Upper lobe of left lung (tissue), 6 donors: ENCODE measurements at regions not wholly inside any gene's neighbourhood (a gene's known extent, or its start where the extent isn't known, plus 50 kb on each side); places are given as distances from the start of the nearest gene placed in this dataset.
A peak's percentile ranks its signal among the peaks of the same experiment; 100 is the strongest.

ENCODE experiments used
- ATAC-seq, 2 donors: fragments of 200-7000 bp; cut with Tn5 transposase; one replicate each; pipeline ENCODE4 v1.9.1; 2022; ENCODE audit warnings: mild to moderate bottlenecking in 2 of 2, moderate library complexity in 2 of 2; ENCODE audit not compliant: low FRiP score in 2 of 2
- DNase-seq, 2 donors: peaks; one replicate each; pipeline ENCODE4 v3.0.0-alpha.2; 2019 to 2020
- H3K27ac ChIP-seq, 4 donors: fragments of 200-600 bp; sonication (generic); one replicate each; pipeline ENCODE4 v1.5.1; 2016 to 2019
- H3K27me3 ChIP-seq, 4 donors: fragments of 200-600 bp; sonication (generic); one replicate each; pipeline ENCODE4 v1.5.1; 2017 to 2019
- H3K36me3 ChIP-seq, 4 donors: fragments of 200-600 bp; sonication (generic); one replicate each; pipeline ENCODE4 v1.5.1; 2016 to 2019
- H3K4me1 ChIP-seq, 4 donors: fragments of 200-600 bp; sonication (generic); one replicate each; pipeline ENCODE4 v1.5.1; 2018 to 2019
- H3K4me3 ChIP-seq, 4 donors: fragments of 200-600 bp; sonication (generic); one replicate each; pipeline ENCODE4 v1.5.1; 2017 to 2019; ENCODE audit warnings: mild to moderate bottlenecking in 2 of 4, moderate library complexity in 1 of 4
- H3K9me3 ChIP-seq, 4 donors: fragments of 200-600 bp; sonication (generic); one replicate each; pipeline ENCODE4 v1.5.1; 2018 to 2019
- EP300 ChIP-seq, 4 donors: sonication (generic); formaldehyde crosslinking; IDR thresholded peaks; one replicate each; pipeline ENCODE4 v1.5.1; 2017; ENCODE audit warnings: antibody characterized with exemption in 4 of 4, control low read depth in 2 of 4
- POLR2A ChIP-seq, 4 donors: fragments of 450-650 bp; IDR thresholded peaks; one replicate each; pipeline ENCODE4 v1.5.1; 2016 to 2017; ENCODE audit warnings: antibody characterized with exemption in 4 of 4, mild to moderate bottlenecking in 2 of 4
- POLR2AphosphoS5 ChIP-seq, 2 donors: sonication (generic); formaldehyde crosslinking; IDR thresholded peaks; one replicate each; pipeline ENCODE4 v1.5.1; 2017; ENCODE audit warnings: antibody characterized with exemption in 2 of 2
- WGBS, 2 donors: methylation state at CpG; one replicate each; pipeline ENCODE4 v1.1.5; 2017 to 2018; 5-methylcytosine and 5-hydroxymethylcytosine counted together
- TF ChIP-seq, protein P1 (sequence below), 6 experiments: fragments of 450-650 bp in 4 of 6; fragments of 200-600 bp in 2 of 6; sonication (generic) in 2 of 6; IDR thresholded peaks; one replicate each; pipeline ENCODE4 v1.5.1; 2016 to 2019; ENCODE audit warnings: antibody characterized with exemption in 6 of 6
- donor health status: DM: no; HTN: no; CAD: no; lungs with moderate emphysema.
- donor health status: DM: no; HTN: yes; CAD: no; lungs with severe emphysema.

GRCh38 chr12:114167431-114167830, 201.3 kb upstream of the RBM19 start:
- ATAC-seq = no peak
- TF ChIP-seq, protein P1, sequence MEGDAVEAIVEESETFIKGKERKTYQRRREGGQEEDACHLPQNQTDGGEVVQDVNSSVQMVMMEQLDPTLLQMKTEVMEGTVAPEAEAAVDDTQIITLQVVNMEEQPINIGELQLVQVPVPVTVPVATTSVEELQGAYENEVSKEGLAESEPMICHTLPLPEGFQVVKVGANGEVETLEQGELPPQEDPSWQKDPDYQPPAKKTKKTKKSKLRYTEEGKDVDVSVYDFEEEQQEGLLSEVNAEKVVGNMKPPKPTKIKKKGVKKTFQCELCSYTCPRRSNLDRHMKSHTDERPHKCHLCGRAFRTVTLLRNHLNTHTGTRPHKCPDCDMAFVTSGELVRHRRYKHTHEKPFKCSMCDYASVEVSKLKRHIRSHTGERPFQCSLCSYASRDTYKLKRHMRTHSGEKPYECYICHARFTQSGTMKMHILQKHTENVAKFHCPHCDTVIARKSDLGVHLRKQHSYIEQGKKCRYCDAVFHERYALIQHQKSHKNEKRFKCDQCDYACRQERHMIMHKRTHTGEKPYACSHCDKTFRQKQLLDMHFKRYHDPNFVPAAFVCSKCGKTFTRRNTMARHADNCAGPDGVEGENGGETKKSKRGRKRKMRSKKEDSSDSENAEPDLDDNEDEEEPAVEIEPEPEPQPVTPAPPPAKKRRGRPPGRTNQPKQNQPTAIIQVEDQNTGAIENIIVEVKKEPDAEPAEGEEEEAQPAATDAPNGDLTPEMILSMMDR (IDR thresholded peaks at IDR 0.05) = no peak
- TF ChIP-seq EP300 (IDR thresholded peaks at IDR 0.05) (no peak), POLR2A (IDR thresholded peaks at IDR 0.05) (no peak), POLR2AphosphoS5 (IDR thresholded peaks at IDR 0.05) (no peak)

GRCh38 chr12:114166362-114166761, 200.2 kb upstream of the RBM19 start:
- Histone ChIP-seq H3K36me3 (no peaks in the 10 kb centered on the region), H3K27ac (no peak overlapping the region), H3K9me3 (no peaks in the 10 kb centered on the region), H3K27me3 (no peaks in the 10 kb centered on the region), H3K4me1 (no peaks in the 10 kb centered on the region), H3K4me3 (no peak overlapping the region)
- TF ChIP-seq EP300 (IDR thresholded peaks at IDR 0.05) (no peak), POLR2A (IDR thresholded peaks at IDR 0.05) (no peak)
- TF ChIP-seq, protein P1 (IDR thresholded peaks at IDR 0.05) = peak in 5 of 6 experiments; percentile 27 to 47 (median 40)
- peak in 1 of 2 donors; percentile 22 for DNase-seq
- WGBS, 2 donors = 10 to 14% methylated on average over 4 to 7 of the region's 7 CpGs
- peak; percentile 40 to 61 for ATAC-seq

More at GRCh38 chr12:114167431-114167830, 201.3 kb upstream of the RBM19 start:
- Histone ChIP-seq H3K36me3 (no peaks in the 10 kb centered on the region), H3K4me3 (no peak overlapping the region), H3K27me3 (no peaks in the 10 kb centered on the region), H3K27ac (no peak overlapping the region), H3K9me3 (no peaks in the 10 kb centered on the region), H3K4me1 (no peaks in the 10 kb centered on the region)
- 90% methylated on average over 1 of the region's 1 CpG; no CpG with 5 or more reads in 1 of the 2 donors for WGBS, 2 donors
- DNase-seq = no peak

DNA sequence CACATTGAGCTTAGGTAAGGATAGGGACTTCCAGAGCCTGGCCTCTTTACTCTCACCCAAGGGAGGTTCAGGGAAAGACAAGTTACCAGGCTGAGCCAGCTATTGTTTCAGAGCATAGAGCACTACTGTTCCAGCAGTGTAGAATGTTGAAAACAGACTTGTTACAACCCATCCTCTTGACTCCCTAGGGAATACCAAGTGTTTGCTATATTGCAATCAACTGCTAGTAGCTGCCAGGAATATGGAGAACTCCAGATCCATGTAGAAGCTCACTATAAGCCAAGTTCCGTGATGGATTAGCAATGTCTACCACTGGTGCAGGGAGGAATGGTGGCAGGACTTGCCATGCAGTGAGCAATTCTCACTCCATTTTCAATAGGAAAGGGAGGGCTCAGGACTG, 199.8 kb upstream of the RBM19 start:
- ATAC-seq = no peak
- H3K27me3 ChIP-seq = no peaks in the 10 kb centered on the region
- no peak for DNase-seq
- TF ChIP-seq POLR2AphosphoS5 (IDR thresholded peaks at IDR 0.05) (no peak), EP300 (IDR thresholded peaks at IDR 0.05) (no peak), POLR2A (IDR thresholded peaks at IDR 0.05) (no peak)
- TF ChIP-seq, protein P1 (IDR thresholded peaks at IDR 0.05) = no peak
- WGBS, 2 donors = 55 to 57% methylated on average over 1 of the region's 1 CpG
- H3K36me3 ChIP-seq = no peaks in the 10 kb centered on the region
- no peaks in the 10 kb centered on the region for H3K4me1 ChIP-seq
- H3K4me3 ChIP-seq = no peak overlapping the region
- no peaks in the 10 kb centered on the region for H3K9me3 ChIP-seq
- no peak overlapping the region for H3K27ac ChIP-seq

GRCh38 chr12:114164351-114164750, 198.2 kb upstream of the RBM19 start:
- Histone ChIP-seq H3K9me3 (no peaks in the 10 kb centered on the region), H3K27me3 (no peaks in the 10 kb centered on the region), H3K36me3 (no peaks in the 10 kb centered on the region), H3K27ac (no peak overlapping the region), H3K4me1 (no peaks in the 10 kb centered on the region), H3K4me3 (no peak overlapping the region)
- no peak for ATAC-seq
- no peak for DNase-seq
- 85 to 91% methylated on average over 4 of the region's 4 CpGs for WGBS, 2 donors
- TF ChIP-seq POLR2AphosphoS5 (IDR thresholded peaks at IDR 0.05) (no peak), POLR2A (IDR thresholded peaks at IDR 0.05) (no peak), EP300 (IDR thresholded peaks at IDR 0.05) (no peak)
- TF ChIP-seq, protein P1 (IDR thresholded peaks at IDR 0.05) = no peak

DNA sequence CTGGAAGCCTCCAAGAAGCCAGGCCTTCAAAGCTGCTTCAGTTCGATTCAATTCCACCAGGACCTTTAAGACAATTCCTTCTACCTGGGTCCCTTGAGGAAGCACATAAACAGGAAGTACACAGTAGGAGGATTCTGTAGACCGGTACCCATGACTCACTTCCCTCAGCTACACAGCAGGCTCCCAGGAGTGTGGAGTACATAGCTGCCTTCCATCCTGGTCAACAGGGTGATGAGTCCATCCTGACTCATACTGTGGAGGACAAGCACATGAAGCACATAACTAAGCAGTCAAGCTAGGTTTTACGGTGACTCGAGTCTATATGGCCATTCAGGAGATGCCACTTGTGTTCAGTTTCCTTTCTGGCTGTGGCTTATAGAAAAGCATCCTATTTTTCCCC, 197.6 kb upstream of the RBM19 start:
- TF ChIP-seq POLR2AphosphoS5 (IDR thresholded peaks at IDR 0.05) = no peak
- TF ChIP-seq, protein P1 (IDR thresholded peaks at IDR 0.05) = no peak
- TF ChIP-seq POLR2A (IDR thresholded peaks at IDR 0.05) = no peak
- TF ChIP-seq EP300 (IDR thresholded peaks at IDR 0.05) = no peak
- Histone ChIP-seq H3K27me3 (no peaks in the 10 kb centered on the region), H3K4me3 (no peak overlapping the region), H3K36me3 (no peaks in the 10 kb centered on the region), H3K4me1 (no peaks in the 10 kb centered on the region), H3K27ac (no peak overlapping the region), H3K9me3 (no peaks in the 10 kb centered on the region)
- 78 to 83% methylated on average over 3 to 4 of the region's 4 CpGs for WGBS, 2 donors
- DNase-seq (no peak), ATAC-seq (no peak)
